HG02938 (cell line): ENCODE measurements at regions not wholly inside any gene's neighbourhood (a gene's known extent, or its start where the extent isn't known, plus 50 kb on each side); places are given as distances from the start of the nearest gene placed in this dataset.

Experiments used
- ATAC-seq: cut with Tn5 transposase; IDR thresholded peaks from one replicate; pipeline ENCODE4 v1.9.1; 2021; ENCODE audit warnings: mild to moderate bottlenecking, moderate library complexity; ENCODE audit not compliant: unreplicated experiment

GRCh38 chr1:88266051-88266450 is 418.0 kb upstream of the PKN2 start:
- ATAC-seq, result no peak

DNA sequence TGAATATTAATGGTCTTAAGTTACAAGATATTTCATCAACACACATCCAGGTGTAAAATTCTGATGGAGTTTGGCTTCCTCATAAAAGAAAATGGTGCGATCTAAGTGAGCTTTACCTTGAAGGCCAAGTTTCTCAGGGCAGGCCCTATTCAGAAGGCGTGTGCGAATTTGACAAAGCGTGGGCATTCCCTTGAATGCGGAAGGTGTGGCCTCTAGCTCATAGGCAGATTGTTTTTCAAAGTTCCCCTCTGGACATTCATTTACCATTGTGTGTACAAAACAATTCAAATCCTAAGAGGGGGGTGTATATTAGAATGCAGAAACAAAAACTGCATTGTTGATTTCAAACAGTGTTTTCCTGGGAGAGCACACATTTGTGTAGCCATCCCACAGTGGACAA is 411.9 kb upstream of the PKN2 start:
- ATAC-seq, result no peak

DNA sequence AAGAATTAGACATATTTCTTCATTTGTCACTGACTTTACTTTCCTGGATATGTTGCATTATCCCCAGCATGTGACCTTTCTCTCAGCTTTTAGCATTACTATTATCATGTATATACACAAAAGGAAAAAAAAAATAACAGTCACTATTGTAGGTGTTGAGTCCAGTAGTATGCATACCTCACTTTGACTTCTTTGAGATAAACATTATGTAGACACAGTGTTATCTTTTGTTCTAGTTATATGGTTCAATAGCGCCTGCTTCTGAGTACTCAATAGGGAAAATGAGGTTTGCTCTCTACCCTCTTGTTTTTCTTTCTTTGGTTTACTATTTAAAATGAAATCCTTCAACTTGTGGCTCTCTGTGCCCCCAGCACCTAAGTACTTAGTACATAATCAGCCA is 409.6 kb upstream of the PKN2 start:
- no peak for ATAC-seq

DNA sequence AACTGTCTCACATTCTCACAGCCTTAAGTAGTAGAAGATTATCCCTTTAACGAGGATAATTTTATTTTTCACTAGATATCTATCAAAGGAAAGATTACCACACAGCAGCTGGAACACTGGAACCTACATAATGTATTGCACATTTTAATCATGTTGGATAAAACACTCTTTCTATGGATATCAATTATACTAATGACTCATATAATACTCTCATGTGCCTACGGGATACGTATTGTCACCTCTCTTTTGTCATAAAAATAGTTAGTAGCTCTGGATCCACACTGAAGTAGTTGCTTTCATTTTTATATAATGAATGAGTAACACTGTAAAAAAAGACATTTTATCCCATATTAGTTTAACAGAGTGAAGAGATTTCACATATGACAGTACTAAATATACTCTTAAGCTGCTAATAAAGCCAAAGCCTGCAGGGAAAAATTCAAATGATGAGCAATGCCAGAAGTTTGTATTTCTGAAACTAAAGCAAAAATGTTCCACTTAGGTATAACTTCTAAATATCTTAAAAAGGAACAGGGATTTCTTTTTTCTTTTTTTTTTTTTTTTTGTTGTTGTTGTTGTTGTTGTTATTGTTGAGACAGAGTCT is 408.7 kb upstream of the PKN2 start:
- ATAC-seq, result no peak

- no peak for ATAC-seq
Observed at GRCh38 chr1:88276163-88276562, 407.9 kb upstream of the PKN2 start.

GRCh38 chr1:88284066-88284465 is 400.0 kb upstream of the PKN2 start:
- no peak for ATAC-seq

- no peak for ATAC-seq
Observed at GRCh38 chr1:88284666-88285366, 399.3 kb upstream of the PKN2 start.

DNA sequence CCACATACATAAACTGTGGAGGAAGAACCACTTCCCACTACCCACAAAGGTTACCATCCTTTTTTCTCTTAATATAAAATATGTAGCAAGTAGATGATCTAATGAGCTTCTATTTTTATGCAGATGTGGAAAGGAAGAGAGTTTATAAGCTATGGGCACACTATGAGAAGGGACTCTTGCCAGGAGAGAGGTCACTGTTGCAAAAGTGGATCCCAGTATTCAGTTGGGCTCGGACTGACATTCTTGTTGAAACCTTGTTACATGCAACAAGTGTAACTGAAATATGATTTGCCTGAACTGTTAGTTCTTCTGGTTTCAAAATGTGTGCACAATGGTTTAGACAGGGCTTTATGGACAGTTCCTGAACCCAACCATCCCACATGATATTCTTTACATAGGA is 397.4 kb upstream of the PKN2 start:
- no peak for ATAC-seq

GRCh38 chr1:88288571-88288970 is 395.5 kb upstream of the PKN2 start:
- ATAC-seq, result no peak

DNA sequence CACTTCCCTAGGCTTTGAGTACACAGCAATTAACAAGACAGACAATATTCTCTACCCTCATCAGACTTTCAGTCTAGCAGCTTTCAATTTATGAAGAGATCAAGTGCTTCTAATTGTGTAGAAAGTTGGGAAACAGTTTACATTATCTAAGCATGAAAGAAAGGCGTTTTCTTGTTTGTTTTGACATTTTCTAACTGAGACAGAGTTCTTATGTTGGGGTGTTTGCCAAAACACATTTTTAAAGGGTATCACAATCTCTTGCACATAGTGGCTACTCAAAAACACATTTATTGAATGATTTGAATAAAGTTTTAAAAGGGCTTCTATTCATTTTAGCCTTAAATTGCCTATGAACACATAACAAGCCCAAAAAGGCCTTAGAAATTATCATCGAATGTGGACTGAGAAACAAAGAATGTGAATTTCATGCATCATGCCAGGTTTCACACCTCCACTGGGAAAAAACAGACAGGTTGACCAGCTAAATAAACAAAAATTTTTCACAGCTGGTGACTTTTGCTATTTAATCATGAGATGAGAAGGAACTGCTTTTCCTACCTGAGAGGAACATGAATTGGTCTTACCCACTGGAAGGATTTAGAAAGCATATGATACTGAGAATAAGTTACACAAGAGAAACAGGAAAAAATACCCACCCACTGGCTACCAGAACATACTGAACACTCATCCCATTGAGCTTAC is 394.5 kb upstream of the PKN2 start:
- no peak for ATAC-seq

DNA sequence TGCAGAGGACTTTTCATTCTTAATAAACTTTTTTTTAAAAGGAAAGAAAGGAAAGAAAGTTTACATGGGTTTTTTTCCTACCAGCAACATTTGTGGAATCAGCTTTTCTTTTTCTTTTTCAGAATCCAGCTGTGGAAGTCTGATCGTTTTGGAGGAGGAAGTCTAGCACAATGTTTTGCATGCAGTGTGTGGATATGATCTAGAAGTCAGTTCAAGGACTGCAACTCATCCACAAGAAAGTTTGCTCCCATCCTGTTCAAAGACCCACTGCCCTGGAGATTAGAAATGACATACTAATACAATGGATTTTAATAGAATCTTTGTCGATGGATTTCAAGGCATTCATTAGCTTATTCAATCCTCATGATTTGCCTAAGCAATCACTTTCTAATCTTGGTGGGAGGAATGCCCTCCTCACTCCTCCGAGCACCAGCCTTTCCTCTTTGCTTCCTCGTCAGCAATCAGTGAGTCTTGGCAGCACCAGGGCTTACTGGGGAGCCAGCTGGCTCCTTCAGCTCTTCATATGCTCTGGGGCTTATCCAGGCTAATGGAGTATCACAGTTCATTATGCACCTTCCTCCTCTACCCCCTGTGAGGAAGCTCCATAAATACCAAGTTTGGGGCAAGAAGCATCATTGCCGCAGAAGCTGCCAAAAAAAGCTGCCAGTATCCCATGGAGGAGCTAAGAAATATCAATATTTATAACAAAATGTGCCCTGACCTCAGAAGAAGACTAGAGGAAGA is 392.3 kb upstream of the PKN2 start:
- ATAC-seq, result no peak

DNA sequence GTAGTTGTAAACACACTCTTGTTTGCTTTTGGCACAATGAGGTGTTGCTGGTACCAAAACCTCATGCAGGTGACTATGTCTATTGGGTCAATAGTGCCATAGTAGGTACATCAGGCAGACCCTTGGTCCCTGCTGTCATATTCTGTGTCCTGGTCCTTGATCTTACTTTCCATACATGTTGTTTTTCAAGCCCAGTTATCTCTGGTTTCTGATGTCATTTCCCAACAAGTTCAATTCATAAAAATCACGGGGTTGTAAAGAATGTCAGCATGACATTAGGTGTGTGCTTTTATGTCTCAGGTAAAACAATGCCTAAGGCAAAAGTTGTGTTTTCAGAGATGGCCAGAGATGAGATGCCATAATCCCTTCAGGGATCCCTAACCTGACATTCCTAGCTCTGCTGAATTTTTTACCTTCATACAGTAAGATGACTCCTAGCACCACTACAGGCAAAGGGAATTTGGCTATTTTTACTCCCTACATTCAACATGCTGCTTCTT is 390.3 kb upstream of the PKN2 start:
- ATAC-seq, result no peak

GRCh38 chr1:88296227-88296626 is 387.8 kb upstream of the PKN2 start:
- no peak for ATAC-seq

DNA sequence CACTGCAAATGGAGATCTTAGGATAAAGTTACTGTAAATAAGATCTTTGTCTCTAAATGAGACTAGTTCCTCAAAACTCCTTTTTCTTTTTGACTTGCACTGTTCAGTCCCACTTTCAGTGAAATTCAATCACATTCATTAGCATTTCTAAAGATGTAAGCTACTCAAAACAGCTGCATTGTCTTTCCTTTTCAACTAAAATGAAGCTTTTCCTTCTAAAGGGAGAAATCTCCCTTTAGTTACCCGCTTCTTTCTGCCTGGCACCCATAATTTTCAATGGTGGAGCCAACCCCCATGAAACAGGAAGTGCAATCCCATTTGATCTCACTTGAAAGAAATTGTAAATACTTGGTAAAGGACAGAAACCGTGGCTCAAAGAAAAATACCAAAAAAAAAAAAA is 387.4 kb upstream of the PKN2 start:
- ATAC-seq, result no peak

DNA sequence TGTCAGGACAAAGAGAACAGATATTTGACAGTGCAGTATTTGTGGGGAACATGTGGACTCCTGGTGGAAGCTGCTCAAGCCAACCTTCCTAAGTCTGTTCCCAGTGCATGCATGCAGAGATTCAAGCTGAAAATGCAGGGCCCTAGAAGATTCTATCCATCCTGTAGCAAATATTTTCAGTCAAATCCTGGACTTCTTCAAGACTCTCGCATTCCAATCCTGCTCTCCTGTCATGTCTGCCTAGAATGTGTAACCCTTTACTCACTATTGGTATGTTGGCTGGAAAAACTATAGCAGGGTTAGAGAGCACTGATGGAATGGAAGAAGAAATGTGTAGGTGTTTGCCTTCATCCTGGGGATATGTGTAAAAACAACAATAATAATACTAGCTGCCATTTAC is 385.6 kb upstream of the PKN2 start:
- no peak for ATAC-seq

DNA sequence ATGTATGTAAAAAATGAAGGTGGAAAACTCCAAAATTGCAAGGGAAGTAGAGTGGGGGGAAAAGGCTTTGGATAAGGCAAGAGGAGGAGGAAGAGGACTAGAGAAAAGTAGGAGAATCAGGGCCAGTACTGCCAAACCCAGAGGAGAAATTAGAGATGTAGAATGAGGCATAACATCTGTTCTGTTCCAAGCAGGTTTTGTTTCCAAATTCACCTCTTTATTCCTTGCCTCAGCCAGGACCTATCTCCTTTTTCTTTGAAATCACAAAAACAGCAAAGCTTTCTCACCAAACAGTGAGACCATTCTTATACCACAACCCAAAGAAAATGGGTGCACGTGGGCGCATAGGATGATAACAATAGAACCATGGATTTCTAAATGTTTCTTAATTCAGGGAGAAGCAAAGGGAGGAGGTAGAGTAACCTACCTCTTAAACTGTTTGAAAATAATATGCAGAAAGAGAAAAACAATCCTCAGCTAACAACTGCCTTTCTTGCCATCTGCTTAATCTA is 383.3 kb upstream of the PKN2 start:
- ATAC-seq, result no peak

DNA sequence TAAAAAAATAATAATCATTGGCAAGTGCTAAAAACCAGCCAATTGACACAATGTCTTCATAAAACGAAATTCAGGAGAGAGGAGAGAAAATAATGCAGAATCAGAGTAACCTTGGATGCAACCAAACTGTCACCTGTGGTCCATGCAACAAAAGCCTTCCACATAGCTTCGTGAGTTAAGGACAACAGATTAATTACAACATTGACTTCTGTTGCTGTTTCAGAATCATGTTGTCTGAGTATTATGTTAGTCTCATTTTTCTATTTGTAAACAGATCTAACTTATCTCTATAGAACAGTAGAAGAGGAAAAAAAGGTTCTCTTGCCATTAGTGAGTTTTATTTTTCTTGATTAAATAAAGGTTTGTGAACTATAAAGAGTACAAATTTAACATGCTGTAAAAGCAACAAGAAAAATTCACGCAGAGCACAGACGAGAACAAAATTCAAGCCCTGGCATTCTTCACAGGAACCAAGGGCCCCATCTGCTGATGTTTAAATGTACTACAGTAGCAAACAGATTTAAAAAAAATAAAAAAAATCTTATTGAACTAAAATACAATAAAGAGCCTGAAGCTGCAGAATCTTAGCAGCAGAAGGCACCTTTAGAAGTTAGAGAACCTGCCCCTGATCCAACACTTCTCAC is 381.1 kb upstream of the PKN2 start:
- ATAC-seq, result no peak

GRCh38 chr1:88311265-88311664 is 372.8 kb upstream of the PKN2 start:
- no peak for ATAC-seq

DNA sequence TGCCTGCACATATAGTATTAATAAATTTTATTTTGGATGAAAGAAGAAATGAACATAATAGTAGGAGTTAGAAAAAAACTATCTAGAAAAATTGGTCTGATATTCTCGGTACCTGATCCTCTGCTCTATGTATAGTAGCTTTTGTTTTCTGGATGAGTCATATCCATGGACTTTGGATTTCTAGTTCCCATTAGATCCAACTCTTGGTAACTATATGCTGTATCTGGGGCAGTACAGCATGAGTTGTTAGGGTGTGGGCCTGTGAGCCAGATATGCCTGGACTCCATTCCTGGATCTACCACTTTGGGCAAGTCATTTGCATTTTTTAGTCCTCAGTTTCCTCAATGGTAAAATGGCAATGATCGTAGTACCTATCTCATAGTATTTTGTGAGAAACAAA is 372.2 kb upstream of the PKN2 start:
- ATAC-seq, result no peak

- ATAC-seq, result no peak
Observed at GRCh38 chr1:88317396-88317795, 366.7 kb upstream of the PKN2 start.

GRCh38 chr1:88318740-88319139 is 365.3 kb upstream of the PKN2 start:
- no peak for ATAC-seq
